Stimulated activated naive B cell treated with anti-CD40 and anti-IgM and Interleukin-4, amounts not matched to agents 10 μg/mL and 1 μg/mL and 100 μg/mL, for 72 hours (primary cell): ENCODE measurements at regions not wholly inside any gene's neighbourhood (a gene's known extent, or its start where the extent isn't known, plus 50 kb on each side); places are given as distances from the start of the nearest gene placed in this dataset.

Experiments
- ATAC-seq, 2 donors: fragments of 150-1000 bp; cut with Tn5 transposase; replicated peaks; 2 replicates each; pipeline ENCODE4 v1.10.0; 2021; ENCODE audit warnings: moderate library complexity in 1 of 2
- DNase-seq: peaks from one replicate; pipeline ENCODE4 v3.0.0; 2021
- H3K27ac Mint-ChIP-seq: one replicate; pipeline ENCODE4 v1.8.0; 2022; ENCODE audit warnings: mild to moderate bottlenecking, mixed read lengths
- H3K27me3 Mint-ChIP-seq, 2 donors: one replicate each; pipeline ENCODE4 v1.8.0; 2022; ENCODE audit warnings: mixed read lengths in 2 of 2
- H3K36me3 Mint-ChIP-seq, 2 donors: one replicate each; pipeline ENCODE4 v1.8.0; 2022; ENCODE audit warnings: mixed read lengths in 2 of 2, mild to moderate bottlenecking in 1 of 2
- H3K4me1 Mint-ChIP-seq, 2 donors: one replicate each; pipeline ENCODE4 v1.8.0; 2022; ENCODE audit warnings: mixed read lengths in 2 of 2, mild to moderate bottlenecking in 1 of 2
- H3K4me3 Mint-ChIP-seq, 2 donors: one replicate each; pipeline ENCODE4 v1.8.0; 2022; ENCODE audit warnings: mild to moderate bottlenecking in 2 of 2, mixed read lengths in 2 of 2, moderate library complexity in 1 of 2
- H3K9me3 Mint-ChIP-seq, 2 donors: one replicate each; pipeline ENCODE4 v1.8.0; 2022; ENCODE audit warnings: mixed read lengths in 2 of 2, mild to moderate bottlenecking in 1 of 2

- Mint-ChIP-seq H3K36me3 (no peaks in the 10 kb centered on the region), H3K9me3 (peaks cover 4% of the 10 kb centered on the region in 2 donors), H3K27me3 (no peaks in the 10 kb centered on the region), H3K27ac (no peak overlapping the region), H3K4me1 (no peaks in the 10 kb centered on the region), H3K4me3 (no peak overlapping the region)
- ATAC-seq (no peak), DNase-seq (no peak)
Measured at GRCh38 chr17:71329310-71330098, 791.3 kb upstream of the SOX9 start.

- Mint-ChIP-seq H3K27ac (no peak overlapping the region), H3K4me3 (no peak overlapping the region), H3K9me3 (peaks cover 4% of the 10 kb centered on the region in 2 donors), H3K36me3 (no peaks in the 10 kb centered on the region), H3K4me1 (no peaks in the 10 kb centered on the region), H3K27me3 (no peaks in the 10 kb centered on the region)
- no peak for ATAC-seq
- DNase-seq, result no peak
Measured at GRCh38 chr17:71330099-71330375, 790.8 kb upstream of the SOX9 start.

GRCh38 chr17:71331754-71332325 lies 789.0 kb upstream of the SOX9 start:
- ATAC-seq (no peak), DNase-seq (no peak)
- H3K36me3 Mint-ChIP-seq, result no peaks in the 10 kb centered on the region
- H3K9me3 Mint-ChIP-seq, result peaks cover 2 to 4% of the 10 kb centered on the region in 2 donors
- no peaks in the 10 kb centered on the region for H3K27me3 Mint-ChIP-seq
- H3K27ac Mint-ChIP-seq, result no peak overlapping the region
- H3K4me1 Mint-ChIP-seq, result no peaks in the 10 kb centered on the region
- no peak overlapping the region for H3K4me3 Mint-ChIP-seq

- H3K27me3 Mint-ChIP-seq, result no peaks in the 10 kb centered on the region
- no peak overlapping the region for H3K4me3 Mint-ChIP-seq
- H3K36me3 Mint-ChIP-seq, result no peaks in the 10 kb centered on the region
- peaks cover 0 to 2% of the 10 kb centered on the region in 2 donors for H3K9me3 Mint-ChIP-seq
- no peak for DNase-seq
- ATAC-seq, result no peak
- H3K27ac Mint-ChIP-seq, result no peak overlapping the region
- H3K4me1 Mint-ChIP-seq, result no peaks in the 10 kb centered on the region
Measured at GRCh38 chr17:71334048-71334751, 786.6 kb upstream of the SOX9 start.

GRCh38 chr17:71335212-71335611 lies 785.6 kb upstream of the SOX9 start:
- Mint-ChIP-seq H3K9me3 (peaks cover 0 to 2% of the 10 kb centered on the region in 2 donors), H3K27me3 (no peaks in the 10 kb centered on the region), H3K27ac (no peak overlapping the region), H3K4me1 (no peaks in the 10 kb centered on the region), H3K36me3 (no peaks in the 10 kb centered on the region), H3K4me3 (no peak overlapping the region)
- no peak for DNase-seq
- no peak for ATAC-seq

GRCh38 chr17:71337938-71338337 lies 782.9 kb upstream of the SOX9 start:
- no peak for DNase-seq
- H3K9me3 Mint-ChIP-seq, result peaks cover 1 to 3% of the 10 kb centered on the region in 2 donors
- H3K27me3 Mint-ChIP-seq, result no peaks in the 10 kb centered on the region
- H3K27ac Mint-ChIP-seq, result no peak overlapping the region
- no peaks in the 10 kb centered on the region for H3K4me1 Mint-ChIP-seq
- no peak for ATAC-seq
- H3K36me3 Mint-ChIP-seq, result no peaks in the 10 kb centered on the region
- no peak overlapping the region for H3K4me3 Mint-ChIP-seq

- Mint-ChIP-seq H3K27me3 (no peaks in the 10 kb centered on the region), H3K4me3 (no peak overlapping the region), H3K9me3 (peaks cover 1 to 3% of the 10 kb centered on the region in 2 donors), H3K36me3 (no peaks in the 10 kb centered on the region), H3K27ac (no peak overlapping the region), H3K4me1 (no peaks in the 10 kb centered on the region)
- ATAC-seq (no peak), DNase-seq (no peak)
Measured at GRCh38 chr17:71338396-71338795, 782.4 kb upstream of the SOX9 start.

GRCh38 chr17:71339206-71339605 lies 781.6 kb upstream of the SOX9 start:
- DNase-seq, result no peak
- no peaks in the 10 kb centered on the region for H3K36me3 Mint-ChIP-seq
- no peak overlapping the region for H3K4me3 Mint-ChIP-seq
- peaks cover 1 to 3% of the 10 kb centered on the region in 2 donors for H3K9me3 Mint-ChIP-seq
- H3K4me1 Mint-ChIP-seq, result no peaks in the 10 kb centered on the region
- no peak for ATAC-seq
- H3K27ac Mint-ChIP-seq, result no peak overlapping the region
- no peaks in the 10 kb centered on the region for H3K27me3 Mint-ChIP-seq

GRCh38 chr17:71342737-71343136 lies 778.1 kb upstream of the SOX9 start:
- ATAC-seq (no peak), DNase-seq (no peak)
- Mint-ChIP-seq H3K9me3 (peaks cover 1 to 3% of the 10 kb centered on the region in 2 donors), H3K27me3 (no peaks in the 10 kb centered on the region), H3K4me3 (no peak overlapping the region), H3K27ac (no peak overlapping the region), H3K36me3 (no peaks in the 10 kb centered on the region), H3K4me1 (no peaks in the 10 kb centered on the region)

- no peaks in the 10 kb centered on the region for H3K4me1 Mint-ChIP-seq
- no peak for ATAC-seq
- no peaks in the 10 kb centered on the region for H3K27me3 Mint-ChIP-seq
- no peaks in the 10 kb centered on the region for H3K36me3 Mint-ChIP-seq
- DNase-seq, result no peak
- H3K27ac Mint-ChIP-seq, result no peak overlapping the region
- no peak overlapping the region for H3K4me3 Mint-ChIP-seq
- H3K9me3 Mint-ChIP-seq, result peaks cover 0 to 4% of the 10 kb centered on the region in 2 donors
Measured at GRCh38 chr17:71349908-71350600, 770.8 kb upstream of the SOX9 start.

- DNase-seq, result no peak
- Mint-ChIP-seq H3K27ac (no peak overlapping the region), H3K4me3 (no peak overlapping the region)
Measured at GRCh38 chr17:71360301-71360700, 760.5 kb upstream of the SOX9 start.

GRCh38 chr17:71361656-71362450 lies 759.0 kb upstream of the SOX9 start:
- no peak for ATAC-seq
- no peak overlapping the region for H3K27ac Mint-ChIP-seq
- DNase-seq, result no peak
- no peaks in the 10 kb centered on the region for H3K36me3 Mint-ChIP-seq
- no peaks in the 10 kb centered on the region for H3K27me3 Mint-ChIP-seq
- no peak overlapping the region for H3K4me3 Mint-ChIP-seq
- H3K4me1 Mint-ChIP-seq, result no peaks in the 10 kb centered on the region
- peaks cover 11 to 13% of the 10 kb centered on the region in 2 donors for H3K9me3 Mint-ChIP-seq

More at GRCh38 chr17:71360301-71360700, 760.5 kb upstream of the SOX9 start:
- Mint-ChIP-seq H3K36me3 (no peaks in the 10 kb centered on the region), H3K9me3 (peaks cover 12 to 13% of the 10 kb centered on the region in 2 donors), H3K4me1 (no peaks in the 10 kb centered on the region), H3K27me3 (no peaks in the 10 kb centered on the region)
- no peak for ATAC-seq

GRCh38 chr17:71363661-71364060 lies 757.2 kb upstream of the SOX9 start:
- no peaks in the 10 kb centered on the region for H3K27me3 Mint-ChIP-seq
- no peak for ATAC-seq
- H3K27ac Mint-ChIP-seq, result no peak overlapping the region
- H3K4me3 Mint-ChIP-seq, result no peak overlapping the region
- no peaks in the 10 kb centered on the region for H3K4me1 Mint-ChIP-seq
- peaks cover 6 to 11% of the 10 kb centered on the region in 2 donors for H3K9me3 Mint-ChIP-seq
- H3K36me3 Mint-ChIP-seq, result no peaks in the 10 kb centered on the region
- DNase-seq, result no peak

- peaks cover 0 to 1% of the 10 kb centered on the region in 2 donors for H3K9me3 Mint-ChIP-seq
- H3K27me3 Mint-ChIP-seq, result no peaks in the 10 kb centered on the region
- no peaks in the 10 kb centered on the region for H3K36me3 Mint-ChIP-seq
- no peak overlapping the region for H3K27ac Mint-ChIP-seq
- DNase-seq (no peak), ATAC-seq (no peak)
- H3K4me3 Mint-ChIP-seq, result no peak overlapping the region
- H3K4me1 Mint-ChIP-seq, result no peaks in the 10 kb centered on the region
Measured at GRCh38 chr17:71371809-71372208, 749.0 kb upstream of the SOX9 start.
